Mesendoderm (in vitro differentiated cells): ENCODE measurements at regions not wholly inside any gene's neighbourhood (a gene's known extent, or its start where the extent isn't known, plus 50 kb on each side); places are given as distances from the start of the nearest gene placed in this dataset.
A peak's percentile ranks its signal among the peaks of the same experiment; 100 is the strongest.

ENCODE experiments used
- DNase-seq: peaks from one replicate; pipeline ENCODE4 v3.0.0; 2013
- H2AK5ac ChIP-seq: 2 replicates; pipeline ENCODE4 v1.6.1; 2013; ENCODE audit warnings: low read length, inconsistent platforms
- H2BK120ac ChIP-seq: 2 replicates; pipeline ENCODE4 v1.6.1; 2013; ENCODE audit warnings: low read depth, mild to moderate bottlenecking, low read length, moderate library complexity, mixed read lengths
- H2BK15ac ChIP-seq: replicated peaks from 2 replicates; pipeline ENCODE4 v1.6.1; 2013; ENCODE audit warnings: low read depth, mild to moderate bottlenecking, moderate library complexity
- H2BK5ac ChIP-seq: 2 replicates; pipeline ENCODE4 v1.6.1; 2013; ENCODE audit warnings: low read length, inconsistent platforms
- H3K18ac ChIP-seq: 2 replicates; pipeline ENCODE4 v1.6.1; 2013; ENCODE audit warnings: mild to moderate bottlenecking, low read length, mixed read lengths
- H3K23ac ChIP-seq: one replicate; pipeline ENCODE4 v1.6.1; 2013; ENCODE audit warnings: low read length
- H3K27ac ChIP-seq: 2 replicates; pipeline ENCODE4 v1.5.1; 2013; ENCODE audit warnings: low read depth, mild to moderate bottlenecking, inconsistent platforms, low read length, moderate library complexity
- H3K27me3 ChIP-seq: 2 replicates; pipeline ENCODE4 v1.6.1; 2013; ENCODE audit warnings: low read length, control low read depth, mild to moderate bottlenecking, inconsistent platforms; ENCODE audit not compliant: insufficient read depth, poor library complexity
- H3K36me3 ChIP-seq: 2 replicates; pipeline ENCODE4 v1.6.1; 2013; ENCODE audit warnings: low read length, inconsistent platforms; ENCODE audit not compliant: control insufficient read depth, insufficient read depth
- H3K4ac ChIP-seq: one replicate; pipeline ENCODE4 v1.6.1; 2013; ENCODE audit warnings: low read depth, mild to moderate bottlenecking, low read length, moderate library complexity
- H3K4me1 ChIP-seq: 2 replicates; pipeline ENCODE4 v1.6.1; 2013; ENCODE audit warnings: low read depth, low read length, inconsistent platforms; ENCODE audit not compliant: control insufficient read depth
- H3K4me2 ChIP-seq: 2 replicates; pipeline ENCODE4 v1.6.1; 2013; ENCODE audit warnings: low read length
- H3K4me3 ChIP-seq: 2 replicates; pipeline ENCODE4 v1.5.1; 2013; ENCODE audit warnings: mild to moderate bottlenecking, low read length
- H3K56ac ChIP-seq: one replicate; pipeline ENCODE4 v1.6.1; 2013; ENCODE audit warnings: low read length
- H3K79me1 ChIP-seq: 2 replicates; pipeline ENCODE4 v1.6.1; 2013; ENCODE audit warnings: low read length, inconsistent platforms
- H3K79me2 ChIP-seq: 2 replicates; pipeline ENCODE4 v1.6.1; 2013; ENCODE audit warnings: mild to moderate bottlenecking, low read length; ENCODE audit not compliant: control insufficient read depth, insufficient read depth
- H3K9ac ChIP-seq: 2 replicates; pipeline ENCODE4 v1.6.1; 2013; ENCODE audit warnings: low read length, inconsistent platforms
- H4K5ac ChIP-seq: one replicate; pipeline ENCODE4 v1.6.1; 2013; ENCODE audit warnings: low read length
- H4K8ac ChIP-seq: one replicate; pipeline ENCODE4 v1.6.1; 2013; ENCODE audit warnings: low read depth, mild to moderate bottlenecking, control low read depth, low read length, moderate library complexity
- WGBS: extraction: QIAGEN DNeasy Blood & Tissue Kit; methylation state at CpG from one replicate; pipeline ENCODE4 v1.1.7; 2013; ENCODE audit warnings: low lambda C conversion rate, missing lambda C conversion rate; ENCODE audit not compliant: insufficient coverage; ENCODE audit errors: extremely low coverage; 5-methylcytosine and 5-hydroxymethylcytosine counted together

DNA sequence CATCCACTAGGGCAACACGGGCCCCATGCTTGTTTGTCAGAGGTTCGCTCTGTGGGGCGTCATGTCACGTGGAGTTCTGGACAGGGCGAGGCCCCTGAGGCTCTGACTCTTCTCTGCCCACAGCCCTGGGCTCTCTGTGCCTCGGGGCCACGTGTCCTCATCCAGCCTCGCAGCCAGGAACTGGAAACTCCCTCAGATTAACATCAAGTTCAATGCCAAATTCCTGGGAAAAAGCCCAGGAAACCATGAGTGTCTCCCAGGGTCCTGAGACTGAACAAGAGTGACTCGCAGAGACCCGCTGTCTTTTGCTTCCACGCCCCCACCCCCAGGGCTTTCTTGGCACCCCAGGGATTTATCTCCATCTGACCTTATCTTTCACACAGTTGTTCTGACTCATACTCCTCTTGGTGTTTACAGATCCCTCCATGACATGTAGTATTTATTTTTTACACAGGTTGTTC, 174.0 kb upstream of the PIEZO2 start:
- no peak overlapping the region for H2BK120ac ChIP-seq
- H3K4me1 ChIP-seq = peaks cover 3% of the 10 kb centered on the region
- no peak overlapping the region for H3K18ac ChIP-seq
- H2AK5ac ChIP-seq = no peak overlapping the region
- no CpG with 5 or more reads among the region's 11 CpGs for WGBS
- H4K8ac ChIP-seq = no peak overlapping the region
- H3K79me2 ChIP-seq = no peaks in the 10 kb centered on the region
- no peaks in the 10 kb centered on the region for H3K27me3 ChIP-seq
- no peak overlapping the region for H4K5ac ChIP-seq
- H3K56ac ChIP-seq = peak overlapping the region; percentile 27
- DNase-seq = peak; percentile 90
- no peaks in the 10 kb centered on the region for H3K79me1 ChIP-seq
- no peak overlapping the region for H3K27ac ChIP-seq
- no peak overlapping the region for H3K23ac ChIP-seq
- H3K36me3 ChIP-seq = no peaks in the 10 kb centered on the region
- H2BK5ac ChIP-seq = no peak overlapping the region
- H3K4ac ChIP-seq = no peak overlapping the region
- H3K4me2 ChIP-seq = no peak overlapping the region
- H2BK15ac ChIP-seq = no peak overlapping the region
- no peak overlapping the region for H3K4me3 ChIP-seq
- no peak overlapping the region for H3K9ac ChIP-seq

DNA sequence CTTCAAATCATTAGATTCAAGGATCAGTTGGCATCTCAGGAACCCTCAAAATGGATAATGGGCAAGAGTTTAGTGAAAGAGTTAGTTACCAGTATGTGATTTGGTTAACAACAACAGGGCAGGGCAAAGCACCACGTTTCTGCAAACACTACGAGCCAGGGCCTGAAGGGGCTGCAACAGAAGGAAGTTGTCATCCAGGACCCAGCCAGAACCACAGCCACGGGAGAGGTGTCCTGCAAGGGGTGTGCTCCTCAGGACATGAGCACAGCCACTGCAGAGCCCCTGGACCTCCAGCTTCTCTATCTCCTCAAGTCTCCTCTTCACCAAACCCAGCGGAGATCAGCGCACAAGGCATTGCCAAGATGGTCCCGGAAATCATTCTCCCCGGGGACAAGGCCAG, 173.3 kb upstream of the PIEZO2 start:
- Histone ChIP-seq H4K5ac (no peak overlapping the region), H3K4ac (no peak overlapping the region), H2BK15ac (no peak overlapping the region), H3K36me3 (no peaks in the 10 kb centered on the region), H2BK5ac (no peak overlapping the region), H2BK120ac (no peak overlapping the region), H3K4me1 (peaks cover 3% of the 10 kb centered on the region), H3K27ac (no peak overlapping the region), H3K23ac (no peak overlapping the region), H3K56ac (no peak overlapping the region), H3K4me3 (no peak overlapping the region), H3K27me3 (no peaks in the 10 kb centered on the region), H3K79me2 (no peaks in the 10 kb centered on the region), H3K9ac (no peak overlapping the region), H3K4me2 (no peak overlapping the region), H3K18ac (no peak overlapping the region), H4K8ac (no peak overlapping the region), H3K79me1 (no peaks in the 10 kb centered on the region), H2AK5ac (no peak overlapping the region)
- peak; percentile 61 for DNase-seq
- WGBS = no CpG with 5 or more reads among the region's 7 CpGs

DNA sequence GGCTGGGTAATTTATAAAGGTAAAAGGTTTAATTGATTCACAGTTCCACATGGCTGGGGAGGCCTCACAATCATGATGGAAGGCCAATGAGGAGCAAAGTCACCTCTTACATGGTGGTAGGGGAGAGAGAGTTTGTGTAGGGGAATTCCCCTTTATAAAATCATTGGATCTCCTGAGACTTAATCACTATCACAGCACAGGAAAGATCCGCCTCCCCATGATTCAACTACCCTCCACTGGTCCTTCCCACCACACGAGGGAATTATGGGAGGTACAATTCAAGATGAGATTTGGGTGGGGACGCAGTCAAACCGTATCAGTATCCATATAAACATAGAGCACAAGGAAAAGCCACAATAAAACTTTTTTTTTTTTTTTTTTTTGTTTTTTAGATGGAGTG, 172.6 kb upstream of the PIEZO2 start:
- H3K36me3 ChIP-seq = no peaks in the 10 kb centered on the region
- H3K27ac ChIP-seq = no peak overlapping the region
- H3K56ac ChIP-seq = no peak overlapping the region
- H3K23ac ChIP-seq = no peak overlapping the region
- no peak overlapping the region for H3K4me3 ChIP-seq
- H2AK5ac ChIP-seq = no peak overlapping the region
- no peaks in the 10 kb centered on the region for H3K79me1 ChIP-seq
- no peak overlapping the region for H3K4ac ChIP-seq
- H3K27me3 ChIP-seq = no peaks in the 10 kb centered on the region
- no peak overlapping the region for H2BK15ac ChIP-seq
- no peak overlapping the region for H2BK5ac ChIP-seq
- no peak overlapping the region for H3K4me2 ChIP-seq
- no CpG with 5 or more reads among the region's 4 CpGs for WGBS
- no peak overlapping the region for H2BK120ac ChIP-seq
- no peak for DNase-seq
- no peak overlapping the region for H3K9ac ChIP-seq
- no peaks in the 10 kb centered on the region for H3K79me2 ChIP-seq
- no peak overlapping the region for H4K8ac ChIP-seq
- H4K5ac ChIP-seq = no peak overlapping the region
- no peak overlapping the region for H3K18ac ChIP-seq
- peaks cover 3% of the 10 kb centered on the region for H3K4me1 ChIP-seq

DNA sequence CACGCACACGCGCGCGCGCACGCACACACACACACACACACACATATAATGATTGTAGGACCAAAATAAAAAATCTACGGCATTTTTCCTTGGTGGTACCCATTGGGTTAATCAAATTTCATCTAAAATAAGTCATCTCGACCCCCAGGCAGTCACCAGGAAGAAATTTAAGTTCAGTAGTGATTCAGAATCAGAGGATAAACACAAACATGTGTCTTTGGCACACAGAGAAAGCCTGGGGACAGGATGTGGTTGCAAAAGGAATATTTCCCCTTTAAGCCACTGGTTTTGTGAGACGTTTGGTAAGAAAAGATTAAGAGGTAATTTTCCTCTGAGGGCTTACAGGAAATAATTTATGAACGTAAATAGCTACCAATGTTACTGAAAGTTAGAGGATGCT, 171.6 kb upstream of the PIEZO2 start:
- H2AK5ac ChIP-seq = no peak overlapping the region
- no peak overlapping the region for H4K8ac ChIP-seq
- no CpG with 5 or more reads among the region's 11 CpGs for WGBS
- H3K27me3 ChIP-seq = no peaks in the 10 kb centered on the region
- no peak for DNase-seq
- H3K56ac ChIP-seq = no peak overlapping the region
- H2BK5ac ChIP-seq = no peak overlapping the region
- H3K79me1 ChIP-seq = no peaks in the 10 kb centered on the region
- peaks cover 3% of the 10 kb centered on the region for H3K4me1 ChIP-seq
- H3K4me3 ChIP-seq = no peak overlapping the region
- no peak overlapping the region for H3K9ac ChIP-seq
- H3K4me2 ChIP-seq = no peak overlapping the region
- H3K36me3 ChIP-seq = no peaks in the 10 kb centered on the region
- H2BK120ac ChIP-seq = no peak overlapping the region
- no peak overlapping the region for H3K4ac ChIP-seq
- H3K18ac ChIP-seq = no peak overlapping the region
- no peak overlapping the region for H3K27ac ChIP-seq
- H3K23ac ChIP-seq = no peak overlapping the region
- no peaks in the 10 kb centered on the region for H3K79me2 ChIP-seq
- no peak overlapping the region for H2BK15ac ChIP-seq
- H4K5ac ChIP-seq = no peak overlapping the region

DNA sequence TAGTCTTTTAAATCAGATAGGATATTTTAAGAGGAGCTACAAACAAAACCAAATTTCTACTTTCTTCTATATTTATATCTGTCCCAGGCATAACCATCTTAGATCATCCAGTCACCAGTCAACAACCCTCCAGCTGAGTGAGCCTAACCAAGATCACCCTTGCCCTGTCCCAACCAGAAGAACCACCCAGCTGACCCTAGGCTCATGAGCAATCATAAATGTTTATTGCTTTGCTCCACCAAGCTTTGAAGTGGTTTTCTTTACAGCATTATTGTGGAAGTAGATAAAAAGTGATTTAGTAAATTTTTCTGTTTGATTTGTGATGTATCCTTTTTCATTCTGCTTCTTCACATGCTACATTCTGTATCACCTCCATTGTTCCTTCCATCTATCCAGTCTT, 167.2 kb upstream of the PIEZO2 start:
- Histone ChIP-seq H2BK5ac (no peak overlapping the region), H3K36me3 (no peaks in the 10 kb centered on the region), H3K9ac (no peak overlapping the region), H3K27ac (no peak overlapping the region), H3K56ac (no peak overlapping the region), H2BK15ac (no peak overlapping the region), H3K4me2 (no peak overlapping the region), H3K79me1 (no peaks in the 10 kb centered on the region), H3K4me3 (no peak overlapping the region), H4K8ac (no peak overlapping the region), H3K4me1 (no peaks in the 10 kb centered on the region), H2BK120ac (no peak overlapping the region), H2AK5ac (no peak overlapping the region), H3K4ac (no peak overlapping the region), H3K23ac (no peak overlapping the region), H3K27me3 (no peaks in the 10 kb centered on the region), H3K79me2 (no peaks in the 10 kb centered on the region), H3K18ac (no peak overlapping the region), H4K5ac (no peak overlapping the region)
- no peak for DNase-seq

DNA sequence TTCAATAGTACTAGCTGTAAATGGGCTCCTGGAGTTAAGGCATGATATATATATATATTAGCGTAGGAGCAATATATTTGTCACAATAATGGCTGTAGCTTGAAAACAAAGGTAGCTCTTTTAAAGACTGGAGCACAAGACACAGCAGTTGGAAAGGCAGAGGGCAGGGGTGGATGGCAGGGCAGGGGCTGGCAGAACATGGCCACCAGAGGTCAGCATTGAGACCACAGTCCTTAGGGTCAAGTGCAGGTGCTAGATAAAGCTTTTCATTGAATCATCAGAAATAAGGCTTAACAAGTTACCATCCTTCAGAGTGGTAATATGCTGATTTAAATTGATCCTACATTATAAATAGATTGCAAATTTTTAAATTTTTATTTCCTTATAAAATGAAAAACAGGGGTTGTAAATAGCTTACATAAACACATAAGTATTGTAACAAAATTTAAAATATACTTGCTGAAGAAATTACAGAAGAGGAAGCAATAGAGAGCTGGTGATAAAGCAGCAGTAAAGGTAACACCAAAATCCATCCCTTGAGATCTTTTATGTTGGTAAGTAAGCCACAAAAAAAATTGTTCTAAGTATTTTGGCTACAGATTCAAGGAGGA, 161.2 kb upstream of the PIEZO2 start:
- H3K9ac ChIP-seq = no peak overlapping the region
- no peak overlapping the region for H2BK5ac ChIP-seq
- H3K4ac ChIP-seq = no peak overlapping the region
- no peak overlapping the region for H4K5ac ChIP-seq
- H2BK15ac ChIP-seq = no peak overlapping the region
- H2BK120ac ChIP-seq = no peak overlapping the region
- no peak overlapping the region for H3K56ac ChIP-seq
- no peaks in the 10 kb centered on the region for H3K4me1 ChIP-seq
- no peaks in the 10 kb centered on the region for H3K36me3 ChIP-seq
- H3K27ac ChIP-seq = no peak overlapping the region
- peak; percentile 56 for DNase-seq
- no peak overlapping the region for H3K4me3 ChIP-seq
- no peaks in the 10 kb centered on the region for H3K79me1 ChIP-seq
- H3K4me2 ChIP-seq = no peak overlapping the region
- H3K18ac ChIP-seq = no peak overlapping the region
- H3K23ac ChIP-seq = no peak overlapping the region
- H4K8ac ChIP-seq = no peak overlapping the region
- H3K79me2 ChIP-seq = no peaks in the 10 kb centered on the region
- no peaks in the 10 kb centered on the region for H3K27me3 ChIP-seq
- no peak overlapping the region for H2AK5ac ChIP-seq
- no CpG with 5 or more reads among the region's 1 CpG for WGBS
